ENCODE measurements at regions not wholly inside any gene's neighbourhood (a gene's known extent, or its start where the extent isn't known, plus 50 kb on each side); places are given as distances from the start of the nearest gene placed in this dataset.

GRCh38 chr7:25050223-25050622 is 70.2 kb upstream of the OSBPL3 start:
- TF ChIP-seq, protein P1, sequence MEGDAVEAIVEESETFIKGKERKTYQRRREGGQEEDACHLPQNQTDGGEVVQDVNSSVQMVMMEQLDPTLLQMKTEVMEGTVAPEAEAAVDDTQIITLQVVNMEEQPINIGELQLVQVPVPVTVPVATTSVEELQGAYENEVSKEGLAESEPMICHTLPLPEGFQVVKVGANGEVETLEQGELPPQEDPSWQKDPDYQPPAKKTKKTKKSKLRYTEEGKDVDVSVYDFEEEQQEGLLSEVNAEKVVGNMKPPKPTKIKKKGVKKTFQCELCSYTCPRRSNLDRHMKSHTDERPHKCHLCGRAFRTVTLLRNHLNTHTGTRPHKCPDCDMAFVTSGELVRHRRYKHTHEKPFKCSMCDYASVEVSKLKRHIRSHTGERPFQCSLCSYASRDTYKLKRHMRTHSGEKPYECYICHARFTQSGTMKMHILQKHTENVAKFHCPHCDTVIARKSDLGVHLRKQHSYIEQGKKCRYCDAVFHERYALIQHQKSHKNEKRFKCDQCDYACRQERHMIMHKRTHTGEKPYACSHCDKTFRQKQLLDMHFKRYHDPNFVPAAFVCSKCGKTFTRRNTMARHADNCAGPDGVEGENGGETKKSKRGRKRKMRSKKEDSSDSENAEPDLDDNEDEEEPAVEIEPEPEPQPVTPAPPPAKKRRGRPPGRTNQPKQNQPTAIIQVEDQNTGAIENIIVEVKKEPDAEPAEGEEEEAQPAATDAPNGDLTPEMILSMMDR (IDR thresholded peaks at IDR 0.05; ENCODE audit: insufficient read depth, low read length, poor library complexity, severe bottlenecking) = no peak
- no peak for TF ChIP-seq EZH2phosphoT487 (conservative IDR thresholded peaks at IDR 0.05; ENCODE audit: low read length)

All from SU-DHL-6 (cell line).